Activated effector memory CD4-positive, alpha-beta T cell treated with anti-CD3 and anti-CD28 coated beads, Interleukin-2, amount 50 U/mL, for 16 hours (primary cell): ENCODE measurements at regions not wholly inside any gene's neighbourhood (a gene's known extent, or its start where the extent isn't known, plus 50 kb on each side); places are given as distances from the start of the nearest gene placed in this dataset.

Experiments
- DNase-seq: peaks from one replicate; pipeline ENCODE4 v3.0.0-alpha.2; 2020

GRCh38 chr18:54772056-54772455 is 56.2 kb upstream of the RAB27B start:
- DNase-seq = no peak

- no peak for DNase-seq
Measured at GRCh38 chr18:54774423-54774822, 53.9 kb upstream of the RAB27B start.

GRCh38 chr18:54774981-54775665 is 53.2 kb upstream of the RAB27B start:
- DNase-seq = no peak

GRCh38 chr18:54775686-54776085 is 52.6 kb upstream of the RAB27B start:
- no peak for DNase-seq

GRCh38 chr18:54776282-54776977 is 51.8 kb upstream of the RAB27B start:
- no peak for DNase-seq

GRCh38 chr18:54777118-54777791 is 51.0 kb upstream of the RAB27B start:
- DNase-seq = no peak

- no peak for DNase-seq
Measured at GRCh38 chr18:54777989-54778388, 50.3 kb upstream of the RAB27B start.
